ENCODE measurements at regions not wholly inside any gene's neighbourhood (a gene's known extent, or its start where the extent isn't known, plus 50 kb on each side); places are given as distances from the start of the nearest gene placed in this dataset.
"Not testable (repeated sequence)": the region's sequence is repeated elsewhere in the genome, so short reads cannot be mapped to it uniquely, and the experiment has no call there.

DNA sequence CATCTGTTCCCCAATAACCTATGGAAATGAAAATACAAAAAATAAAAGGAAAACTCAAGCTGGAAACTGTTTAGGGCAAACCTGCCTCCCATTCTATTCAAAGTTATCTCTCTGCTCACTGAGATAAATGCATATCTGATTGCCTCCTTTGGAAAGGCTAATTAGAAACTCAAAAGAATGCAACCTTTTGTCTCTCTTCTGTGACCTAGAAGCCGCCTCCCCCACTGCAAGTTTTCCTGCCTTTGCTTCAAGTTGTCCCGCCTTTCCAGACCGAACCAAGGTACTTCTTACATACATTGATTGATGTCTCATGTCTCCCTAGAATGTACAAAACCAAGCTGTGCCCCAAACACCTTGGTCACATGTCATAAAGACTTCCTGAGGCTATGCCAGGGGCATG lies 115.9 kb upstream of the NBPF26 start:
- not testable (repeated sequence) for H3K9ac ChIP-seq (ENCODE audit: low read length); H2AFZ ChIP-seq (ENCODE audit: low read depth, low read length); H3K27me3 ChIP-seq (ENCODE audit: insufficient read depth, low read depth, low read length); H3K4me3 ChIP-seq (ENCODE audit: low read length); H4K20me1 ChIP-seq (ENCODE audit: insufficient read depth); H3K9me3 ChIP-seq (ENCODE audit: low read length); H3K27ac ChIP-seq (ENCODE audit: low read length); H3K4me2 ChIP-seq (ENCODE audit: low read length); H3K79me2 ChIP-seq (replicated peaks; ENCODE audit: insufficient read depth, low read length); H3F3A ChIP-seq (ENCODE audit: insufficient read depth, low read length, poor library complexity, severe bottlenecking); H3K9me2 ChIP-seq (ENCODE audit: insufficient read depth, low read length); H3K36me3 ChIP-seq (ENCODE audit: insufficient read depth, low read length)

DNA sequence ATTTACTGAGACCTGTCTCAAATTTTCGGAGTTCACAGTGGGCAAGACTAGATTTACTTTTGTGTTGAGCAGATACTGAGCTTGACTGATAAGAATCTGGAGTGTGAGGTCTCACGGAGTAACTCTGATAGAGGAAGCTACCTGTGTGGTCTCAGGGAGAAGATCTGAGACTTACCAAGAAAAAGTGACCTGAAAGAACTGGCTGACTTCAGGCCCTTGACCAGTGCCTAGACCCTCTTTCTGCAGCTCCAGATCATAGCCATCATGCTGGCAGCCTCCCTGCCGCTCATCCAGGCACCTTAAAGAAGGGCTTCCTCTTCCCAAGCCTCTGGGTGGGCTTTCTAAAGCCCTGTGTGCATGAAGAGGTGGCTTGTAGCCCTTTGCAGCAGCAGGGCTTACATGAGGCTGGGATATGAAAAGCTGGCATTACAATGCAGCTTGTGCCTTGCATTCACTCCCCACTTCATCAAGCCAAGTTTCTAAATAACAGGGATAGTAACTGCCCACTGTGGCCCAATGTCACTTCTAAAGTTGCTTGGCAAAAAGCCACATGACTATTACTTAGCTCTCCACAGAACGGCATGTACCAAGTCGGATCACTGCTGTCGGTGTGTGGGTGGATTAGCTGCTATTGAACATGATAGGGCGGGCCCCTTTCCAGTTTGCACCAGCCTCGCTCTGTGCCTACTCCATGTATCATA lies 115.3 kb upstream of the NBPF26 start:
- not testable (repeated sequence) for H3K9ac ChIP-seq (ENCODE audit: low read length); H4K20me1 ChIP-seq (ENCODE audit: insufficient read depth); H3K4me3 ChIP-seq (ENCODE audit: low read length); H3K9me2 ChIP-seq (ENCODE audit: insufficient read depth, low read length); H3K9me3 ChIP-seq (ENCODE audit: low read length); H2AFZ ChIP-seq (ENCODE audit: low read depth, low read length); H3K79me2 ChIP-seq (replicated peaks; ENCODE audit: insufficient read depth, low read length); H3K27ac ChIP-seq (ENCODE audit: low read length); H3F3A ChIP-seq (ENCODE audit: insufficient read depth, low read length, poor library complexity, severe bottlenecking); H3K36me3 ChIP-seq (ENCODE audit: insufficient read depth, low read length); H3K4me2 ChIP-seq (ENCODE audit: low read length); H3K27me3 ChIP-seq (ENCODE audit: insufficient read depth, low read depth, low read length)

DNA sequence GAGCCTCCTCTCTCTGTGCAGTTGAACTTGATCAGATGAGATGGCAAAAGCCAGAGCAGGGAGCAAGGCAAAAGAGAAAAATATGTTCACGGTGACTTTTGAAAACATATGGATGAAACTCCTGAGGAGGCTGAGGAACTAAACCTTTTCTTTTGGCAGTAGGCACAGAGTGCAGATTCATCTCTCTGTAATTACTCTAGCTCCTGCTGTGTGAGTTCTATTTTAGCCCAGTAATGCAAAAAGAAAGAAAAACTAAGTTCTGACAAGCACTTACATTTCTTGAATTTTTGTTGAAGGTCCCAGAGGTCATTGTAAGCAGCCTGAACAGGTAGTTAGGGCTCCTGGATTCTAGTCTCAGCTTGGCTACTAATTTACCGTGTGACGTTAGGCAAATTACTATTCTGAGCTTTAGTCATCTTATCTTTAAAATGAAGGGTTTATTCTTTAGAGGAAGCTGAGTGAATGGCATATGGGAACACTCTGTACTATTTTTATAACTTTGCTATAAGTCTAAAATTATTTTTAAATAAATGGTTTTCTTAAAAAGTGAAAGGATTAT lies 114.7 kb upstream of the NBPF26 start:
- not testable (repeated sequence) for H3K27me3 ChIP-seq (ENCODE audit: insufficient read depth, low read depth, low read length); H4K20me1 ChIP-seq (ENCODE audit: insufficient read depth); H3K9me2 ChIP-seq (ENCODE audit: insufficient read depth, low read length); H3K9me3 ChIP-seq (ENCODE audit: low read length); H3F3A ChIP-seq (ENCODE audit: insufficient read depth, low read length, poor library complexity, severe bottlenecking); H3K27ac ChIP-seq (ENCODE audit: low read length); H3K79me2 ChIP-seq (replicated peaks; ENCODE audit: insufficient read depth, low read length); H3K4me2 ChIP-seq (ENCODE audit: low read length); H3K9ac ChIP-seq (ENCODE audit: low read length); H2AFZ ChIP-seq (ENCODE audit: low read depth, low read length); H3K36me3 ChIP-seq (ENCODE audit: insufficient read depth, low read length); H3K4me3 ChIP-seq (ENCODE audit: low read length)

DNA sequence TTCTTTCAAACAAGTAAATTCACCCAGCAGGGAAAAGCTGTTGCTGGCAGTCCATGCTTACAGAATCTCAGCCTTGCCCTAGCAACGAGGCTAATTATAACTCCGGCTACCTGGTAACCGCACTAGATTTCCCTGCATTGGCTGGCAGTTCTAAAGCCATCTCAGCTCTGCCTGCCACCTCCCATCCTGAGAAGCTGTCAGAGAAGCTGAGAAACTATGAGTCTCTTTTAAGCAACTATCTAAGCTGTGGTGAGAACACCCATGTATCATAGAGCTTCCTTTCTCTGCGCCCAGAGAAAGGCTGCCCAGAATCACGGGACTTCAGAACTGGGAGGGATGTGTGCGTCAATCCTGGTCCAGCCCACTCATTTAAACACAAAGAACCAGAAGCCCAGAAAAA lies 113.9 kb upstream of the NBPF26 start:
- H3K27ac ChIP-seq (ENCODE audit: low read length); H3K4me3 ChIP-seq (ENCODE audit: low read length); H3K9me2 ChIP-seq (ENCODE audit: insufficient read depth, low read length); H3K4me2 ChIP-seq (ENCODE audit: low read length); H3K27me3 ChIP-seq (ENCODE audit: insufficient read depth, low read depth, low read length); H3F3A ChIP-seq (ENCODE audit: insufficient read depth, low read length, poor library complexity, severe bottlenecking); H3K9ac ChIP-seq (ENCODE audit: low read length); H4K20me1 ChIP-seq (ENCODE audit: insufficient read depth); H3K9me3 ChIP-seq (ENCODE audit: low read length); H2AFZ ChIP-seq (ENCODE audit: low read depth, low read length); H3K36me3 ChIP-seq (ENCODE audit: insufficient read depth, low read length); H3K79me2 ChIP-seq (replicated peaks; ENCODE audit: insufficient read depth, low read length): not testable (repeated sequence)

DNA sequence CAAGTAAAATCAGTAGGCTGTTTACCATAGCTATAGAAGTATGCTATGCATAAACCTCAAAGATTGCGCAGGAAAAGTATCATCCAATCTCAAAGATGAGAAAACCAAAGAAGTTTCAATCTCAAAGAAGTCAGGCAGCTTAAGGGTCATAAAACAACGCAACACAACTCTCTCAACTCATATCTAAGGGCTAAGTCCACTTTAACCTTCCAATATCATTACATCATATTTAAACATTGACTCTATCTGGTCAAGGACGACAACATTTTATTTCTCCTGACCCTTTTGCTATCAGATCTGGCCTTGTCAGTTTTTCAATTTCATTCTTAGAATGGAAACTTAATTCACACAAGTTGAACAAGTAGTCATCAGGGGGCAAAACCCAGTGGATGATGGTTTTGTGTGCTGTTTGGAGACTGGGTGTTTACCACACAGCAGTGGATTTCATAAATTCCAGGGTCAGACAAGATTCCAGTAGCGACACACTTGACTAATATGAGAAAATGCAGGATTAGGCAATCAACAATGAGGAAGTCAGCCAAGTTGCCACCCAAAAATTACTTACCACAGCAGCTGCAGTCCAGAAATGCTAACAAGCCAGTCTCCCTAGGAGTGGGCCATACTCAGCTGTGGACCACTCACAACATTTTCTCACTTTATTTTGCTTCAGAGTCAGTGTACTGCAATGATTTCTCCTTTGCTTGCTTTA lies 108.7 kb upstream of the NBPF26 start:
- not testable (repeated sequence) for H3K4me2 ChIP-seq (ENCODE audit: low read length); H3F3A ChIP-seq (ENCODE audit: insufficient read depth, low read length, poor library complexity, severe bottlenecking); H3K27ac ChIP-seq (ENCODE audit: low read length); H3K4me3 ChIP-seq (ENCODE audit: low read length); H2AFZ ChIP-seq (ENCODE audit: low read depth, low read length); H3K9ac ChIP-seq (ENCODE audit: low read length); H4K20me1 ChIP-seq (ENCODE audit: insufficient read depth); H3K79me2 ChIP-seq (replicated peaks; ENCODE audit: insufficient read depth, low read length); H3K9me3 ChIP-seq (ENCODE audit: low read length); H3K9me2 ChIP-seq (ENCODE audit: insufficient read depth, low read length); H3K27me3 ChIP-seq (ENCODE audit: insufficient read depth, low read depth, low read length); H3K36me3 ChIP-seq (ENCODE audit: insufficient read depth, low read length)

DNA sequence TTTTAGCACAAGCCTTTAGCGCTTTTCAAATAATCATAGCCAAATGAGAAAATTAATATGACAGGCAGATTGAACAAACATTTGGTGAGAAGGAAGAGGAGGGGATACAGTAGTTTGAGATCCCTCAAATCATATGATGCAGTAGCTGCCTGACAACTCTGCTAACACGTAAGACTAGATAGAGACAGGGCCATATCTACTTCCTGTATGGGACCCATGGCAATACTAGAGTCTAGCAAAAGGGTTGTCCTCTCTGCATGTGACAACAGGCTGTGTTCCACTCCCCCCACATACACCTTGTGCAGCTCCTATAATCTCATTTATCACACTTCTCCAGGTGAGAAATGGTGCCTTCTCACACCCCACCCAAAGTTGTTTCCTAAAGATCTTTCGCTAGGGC lies 106.3 kb upstream of the NBPF26 start:
- H3K9ac ChIP-seq (ENCODE audit: low read length); H3K9me3 ChIP-seq (ENCODE audit: low read length); H3K27me3 ChIP-seq (ENCODE audit: insufficient read depth, low read depth, low read length); H3K4me2 ChIP-seq (ENCODE audit: low read length); H4K20me1 ChIP-seq (ENCODE audit: insufficient read depth); H3K27ac ChIP-seq (ENCODE audit: low read length); H3K36me3 ChIP-seq (ENCODE audit: insufficient read depth, low read length); H3K9me2 ChIP-seq (ENCODE audit: insufficient read depth, low read length); H3F3A ChIP-seq (ENCODE audit: insufficient read depth, low read length, poor library complexity, severe bottlenecking); H3K79me2 ChIP-seq (replicated peaks; ENCODE audit: insufficient read depth, low read length); H3K4me3 ChIP-seq (ENCODE audit: low read length); H2AFZ ChIP-seq (ENCODE audit: low read depth, low read length): not testable (repeated sequence)

DNA sequence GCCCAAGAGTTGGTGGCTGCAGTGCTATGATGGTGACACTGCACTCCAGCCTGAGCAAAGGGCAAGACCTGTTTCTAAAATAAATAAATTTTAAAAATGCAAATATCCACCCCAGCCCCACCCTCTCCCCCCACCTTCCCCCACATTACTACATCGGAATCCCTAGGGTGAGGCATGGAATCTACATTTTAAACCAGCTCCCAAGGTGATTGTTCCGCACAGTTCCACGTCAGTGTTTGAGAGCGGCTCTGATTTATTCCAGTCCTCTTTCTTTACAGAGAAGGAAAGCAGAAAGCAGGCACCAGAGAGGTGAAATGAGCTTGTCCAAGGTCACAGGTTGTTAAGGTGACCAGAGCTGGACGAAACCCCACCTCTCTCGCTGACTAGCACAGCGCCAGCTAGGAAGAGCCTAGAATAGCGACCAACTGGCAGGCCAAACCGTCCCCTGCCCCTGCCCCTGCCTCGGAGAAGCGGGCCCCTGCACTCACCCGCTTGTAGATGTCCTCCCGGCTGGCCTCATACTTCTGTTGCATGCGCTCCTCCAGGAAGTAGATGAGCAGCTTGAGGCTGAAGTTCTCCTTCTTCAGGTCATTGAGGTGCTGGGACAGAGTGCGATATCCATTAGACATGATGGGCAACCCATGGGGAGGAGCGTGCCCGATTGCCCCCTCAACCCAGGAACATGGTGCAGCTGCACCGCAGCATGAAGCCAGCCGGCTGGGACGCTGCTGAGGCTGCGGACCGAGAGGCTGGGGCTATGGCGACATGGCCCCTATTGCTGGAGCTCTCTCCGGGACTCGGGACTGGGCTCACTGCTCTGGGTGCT lies 103.7 kb upstream of the NBPF26 start:
- not testable (repeated sequence) for H3F3A ChIP-seq (ENCODE audit: insufficient read depth, low read length, poor library complexity, severe bottlenecking); H3K27me3 ChIP-seq (ENCODE audit: insufficient read depth, low read depth, low read length); H3K27ac ChIP-seq (ENCODE audit: low read length); H3K4me2 ChIP-seq (ENCODE audit: low read length); H3K4me3 ChIP-seq (ENCODE audit: low read length); H3K9ac ChIP-seq (ENCODE audit: low read length); H3K79me2 ChIP-seq (replicated peaks; ENCODE audit: insufficient read depth, low read length); H3K9me2 ChIP-seq (ENCODE audit: insufficient read depth, low read length); H3K9me3 ChIP-seq (ENCODE audit: low read length); H2AFZ ChIP-seq (ENCODE audit: low read depth, low read length); H4K20me1 ChIP-seq (ENCODE audit: insufficient read depth); H3K36me3 ChIP-seq (ENCODE audit: insufficient read depth, low read length)

All from neural cell (in vitro differentiated cells).